ENCODE measurements at regions not wholly inside any gene's neighbourhood (a gene's known extent, or its start where the extent isn't known, plus 50 kb on each side); places are given as distances from the start of the nearest gene placed in this dataset.

DNA sequence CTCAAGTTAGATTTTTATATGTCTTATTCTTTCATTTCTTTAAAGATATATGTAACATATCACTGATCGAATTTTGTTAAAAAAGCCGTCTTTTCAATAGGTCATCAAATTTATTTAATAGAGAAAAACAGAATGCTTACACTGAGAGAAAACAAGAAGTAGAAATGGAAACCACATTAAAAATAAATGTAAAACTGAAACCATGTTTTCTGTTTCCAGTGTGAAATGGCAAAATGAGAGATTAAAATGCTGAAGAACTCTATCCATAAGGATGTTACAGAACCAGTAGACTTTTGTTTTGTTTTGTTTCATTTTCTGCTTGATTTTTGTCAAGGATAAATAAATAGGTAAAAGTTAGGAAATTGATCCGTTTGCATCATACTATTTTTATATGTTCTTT, 210.1 kb downstream of the PRDM9 start:
- Histone ChIP-seq H3K27me3 (no peaks in the 10 kb centered on the region), H3K9me3 (no peaks in the 10 kb centered on the region), H3K4me3 (no peak overlapping the region), H3K36me3 (no peaks in the 10 kb centered on the region), H3K27ac (no peak overlapping the region), H3K4me1 (no peaks in the 10 kb centered on the region)
- no peak for DNase-seq
- TF ChIP-seq, protein P1, sequence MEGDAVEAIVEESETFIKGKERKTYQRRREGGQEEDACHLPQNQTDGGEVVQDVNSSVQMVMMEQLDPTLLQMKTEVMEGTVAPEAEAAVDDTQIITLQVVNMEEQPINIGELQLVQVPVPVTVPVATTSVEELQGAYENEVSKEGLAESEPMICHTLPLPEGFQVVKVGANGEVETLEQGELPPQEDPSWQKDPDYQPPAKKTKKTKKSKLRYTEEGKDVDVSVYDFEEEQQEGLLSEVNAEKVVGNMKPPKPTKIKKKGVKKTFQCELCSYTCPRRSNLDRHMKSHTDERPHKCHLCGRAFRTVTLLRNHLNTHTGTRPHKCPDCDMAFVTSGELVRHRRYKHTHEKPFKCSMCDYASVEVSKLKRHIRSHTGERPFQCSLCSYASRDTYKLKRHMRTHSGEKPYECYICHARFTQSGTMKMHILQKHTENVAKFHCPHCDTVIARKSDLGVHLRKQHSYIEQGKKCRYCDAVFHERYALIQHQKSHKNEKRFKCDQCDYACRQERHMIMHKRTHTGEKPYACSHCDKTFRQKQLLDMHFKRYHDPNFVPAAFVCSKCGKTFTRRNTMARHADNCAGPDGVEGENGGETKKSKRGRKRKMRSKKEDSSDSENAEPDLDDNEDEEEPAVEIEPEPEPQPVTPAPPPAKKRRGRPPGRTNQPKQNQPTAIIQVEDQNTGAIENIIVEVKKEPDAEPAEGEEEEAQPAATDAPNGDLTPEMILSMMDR (IDR thresholded peaks at IDR 0.05), result no peak
- intact Hi-C loops (cut with DNase I; ENCODE audit: low total_unique reads), result no loop called here

DNA sequence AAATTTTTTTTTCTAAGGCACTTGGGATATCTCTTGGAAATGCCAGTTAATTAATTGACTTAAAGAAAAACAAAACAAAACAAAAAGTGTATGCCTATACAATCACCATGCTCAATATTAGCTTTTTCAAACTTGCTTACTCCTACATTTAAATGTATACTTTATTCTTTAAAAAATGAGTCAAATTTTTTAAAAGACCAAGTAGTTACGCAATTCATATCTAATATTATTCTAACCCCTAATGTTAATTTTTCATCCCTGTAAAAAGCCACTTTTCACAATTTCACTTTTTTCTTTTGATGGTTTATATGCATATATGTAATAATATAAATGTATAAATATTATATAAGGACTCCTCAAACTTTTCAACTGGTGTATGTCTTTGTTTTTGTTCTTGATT, 211.2 kb downstream of the PRDM9 start:
- Histone ChIP-seq H3K27ac (no peak overlapping the region), H3K27me3 (no peaks in the 10 kb centered on the region), H3K36me3 (no peaks in the 10 kb centered on the region), H3K4me1 (no peaks in the 10 kb centered on the region), H3K9me3 (no peaks in the 10 kb centered on the region), H3K4me3 (no peak overlapping the region)
- TF ChIP-seq, protein P1 (IDR thresholded peaks at IDR 0.05), result no peak
- no peak for DNase-seq
- intact Hi-C loops (cut with DNase I; ENCODE audit: low total_unique reads), result no loop called here

DNA sequence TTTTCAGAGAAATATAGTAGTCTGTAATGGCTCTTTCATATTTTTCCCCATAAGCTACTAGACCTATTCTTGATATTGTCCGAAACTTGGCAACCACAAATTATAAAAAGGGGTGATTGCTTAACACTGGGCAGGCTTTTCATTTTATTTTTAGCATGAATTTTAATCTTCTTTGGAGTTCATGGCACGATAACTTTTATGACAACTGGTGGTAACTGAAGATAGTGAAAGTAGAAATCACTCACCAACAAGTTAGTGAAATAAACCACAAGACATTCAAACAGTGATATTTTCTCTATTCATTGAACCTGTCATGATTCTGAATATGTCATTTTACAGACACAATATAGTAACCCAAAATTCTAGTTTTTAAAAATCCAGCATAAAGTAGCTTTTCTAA, 213.9 kb downstream of the PRDM9 start:
- intact Hi-C loops (cut with DNase I; ENCODE audit: low total_unique reads), result no loop called here
- TF ChIP-seq, protein P1 (IDR thresholded peaks at IDR 0.05), result no peak
- H3K4me3 ChIP-seq, result no peak overlapping the region
- no peaks in the 10 kb centered on the region for H3K36me3 ChIP-seq
- no peaks in the 10 kb centered on the region for H3K4me1 ChIP-seq
- no peak for DNase-seq
- H3K9me3 ChIP-seq, result no peaks in the 10 kb centered on the region
- H3K27ac ChIP-seq, result no peak overlapping the region
- H3K27me3 ChIP-seq, result no peaks in the 10 kb centered on the region

DNA sequence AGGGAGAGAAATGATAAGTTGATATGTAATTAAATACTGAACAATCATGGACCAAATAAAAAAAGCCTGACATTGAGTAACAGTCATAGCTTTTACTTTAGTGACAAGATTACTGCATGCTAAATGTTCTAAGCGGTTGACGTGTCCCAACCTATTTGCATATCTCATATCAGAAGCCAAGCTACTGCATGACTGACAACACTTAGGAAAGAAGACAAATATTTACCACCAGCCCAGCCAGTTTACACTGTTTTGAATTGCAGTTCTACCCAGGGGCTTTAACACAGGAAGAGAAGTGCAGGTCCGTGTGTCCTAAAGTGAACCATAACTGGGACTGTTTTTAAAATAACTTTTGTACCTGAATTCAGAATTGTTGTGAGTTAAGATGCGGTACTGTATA, 219.9 kb downstream of the PRDM9 start:
- H3K36me3 ChIP-seq, result no peaks in the 10 kb centered on the region
- no peak overlapping the region for H3K4me3 ChIP-seq
- intact Hi-C loops (cut with DNase I; ENCODE audit: low total_unique reads), result no loop called here

DNA sequence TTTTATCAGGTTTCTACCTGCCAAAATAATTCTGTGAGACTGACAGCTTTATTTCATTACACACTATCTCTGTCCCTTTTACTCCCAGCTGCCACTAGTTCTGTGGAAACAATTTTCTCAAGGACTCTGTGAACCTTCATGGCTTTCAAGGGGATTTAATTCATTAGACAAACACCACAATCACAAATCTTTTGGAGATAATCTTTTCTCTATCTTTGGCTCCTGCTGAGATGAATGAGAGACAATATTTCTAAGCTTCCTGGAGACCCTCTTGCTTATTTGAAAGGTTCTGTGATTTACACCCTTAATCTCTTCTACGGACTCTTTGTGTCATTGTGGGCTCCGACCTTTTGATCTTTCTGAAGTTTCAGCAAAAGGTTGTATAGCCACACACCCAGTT, 222.6 kb downstream of the PRDM9 start:
- intact Hi-C loops (cut with DNase I; ENCODE audit: low total_unique reads), result no loop called here
- H3K27me3 ChIP-seq, result no peaks in the 10 kb centered on the region
- no peak overlapping the region for H3K4me3 ChIP-seq
- DNase-seq, result no peak
- no peaks in the 10 kb centered on the region for H3K36me3 ChIP-seq
- no peak overlapping the region for H3K27ac ChIP-seq
- H3K4me1 ChIP-seq, result no peaks in the 10 kb centered on the region
- H3K9me3 ChIP-seq, result no peaks in the 10 kb centered on the region
- TF ChIP-seq, protein P1 (IDR thresholded peaks at IDR 0.05), result no peak

More for the DNA sequence above, 219.9 kb downstream of the PRDM9 start:
- Histone ChIP-seq H3K9me3 (no peaks in the 10 kb centered on the region), H3K27me3 (no peaks in the 10 kb centered on the region), H3K27ac (no peak overlapping the region), H3K4me1 (no peaks in the 10 kb centered on the region)
- DNase-seq, result no peak
- TF ChIP-seq, protein P1 (IDR thresholded peaks at IDR 0.05), result no peak

DNA sequence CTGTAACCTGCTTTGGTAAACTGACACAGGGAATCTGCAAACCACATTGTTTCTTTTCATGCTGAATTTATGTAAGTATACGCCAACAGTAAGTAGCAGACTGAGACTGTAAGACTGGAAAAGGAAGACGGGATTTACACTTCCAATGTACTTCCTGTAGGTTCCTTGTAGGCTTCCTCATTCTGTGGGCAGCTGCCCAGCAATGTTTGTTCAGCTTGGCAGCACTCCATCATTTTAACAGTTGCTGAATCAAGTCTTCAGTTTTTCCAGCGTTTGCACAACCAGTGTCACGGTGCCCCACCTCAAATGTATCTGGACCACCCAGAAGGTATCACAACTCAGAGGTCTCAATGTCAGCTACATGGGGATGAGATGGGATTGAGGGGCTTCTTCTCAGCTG, 232.6 kb downstream of the PRDM9 start:
- DNase-seq, result peak in 1 of 2 donors; percentile 31
- Histone ChIP-seq H3K4me3 (no peak overlapping the region), H3K9me3 (no peaks in the 10 kb centered on the region), H3K27ac (no peak overlapping the region), H3K36me3 (no peaks in the 10 kb centered on the region), H3K4me1 (no peaks in the 10 kb centered on the region), H3K27me3 (no peaks in the 10 kb centered on the region)
- intact Hi-C loops (cut with DNase I; ENCODE audit: low total_unique reads), result no loop called here
- TF ChIP-seq, protein P1 (IDR thresholded peaks at IDR 0.05), result no peak

Measured in tibial artery (tissue), 4 donors.